Osteocyte (in vitro differentiated cells): ENCODE measurements at regions not wholly inside any gene's neighbourhood (a gene's known extent, or its start where the extent isn't known, plus 50 kb on each side); places are given as distances from the start of the nearest gene placed in this dataset.
"Not testable (repeated sequence)": the region's sequence is repeated elsewhere in the genome, so short reads cannot be mapped to it uniquely, and the experiment has no call there.

Experiments used
- DNase-seq: peaks from one replicate; pipeline ENCODE4 v3.0.0; 2021; ENCODE audit warnings: mixed read lengths; ENCODE audit not compliant: unreplicated experiment; ENCODE audit errors: extremely low spot score
- H3K27ac Mint-ChIP-seq: one replicate; pipeline ENCODE4 v1.8.0; 2021; ENCODE audit warnings: mild to moderate bottlenecking, mixed read lengths; ENCODE audit not compliant: unreplicated experiment
- H3K27me3 Mint-ChIP-seq: one replicate; pipeline ENCODE4 v1.8.0; 2021; ENCODE audit warnings: mixed read lengths; ENCODE audit not compliant: unreplicated experiment
- H3K36me3 Mint-ChIP-seq: one replicate; pipeline ENCODE4 v1.8.0; 2021; ENCODE audit warnings: mixed read lengths; ENCODE audit not compliant: unreplicated experiment
- H3K4me1 Mint-ChIP-seq: one replicate; pipeline ENCODE4 v1.8.0; 2021; ENCODE audit warnings: mixed read lengths; ENCODE audit not compliant: unreplicated experiment
- H3K4me3 Mint-ChIP-seq: one replicate; pipeline ENCODE4 v1.8.0; 2021; ENCODE audit warnings: mild to moderate bottlenecking, moderate library complexity, mixed read lengths; ENCODE audit not compliant: unreplicated experiment
- H3K9me3 Mint-ChIP-seq: one replicate; pipeline ENCODE4 v1.8.0; 2021; ENCODE audit warnings: mixed read lengths; ENCODE audit not compliant: unreplicated experiment
- TF ChIP-seq, protein P1 (sequence below): fragments of 200-600 bp; sonication (generic); IDR thresholded peaks from 2 replicates; pipeline ENCODE4 v1.5.0; 2021; ENCODE audit warnings: antibody characterized with exemption, mild to moderate bottlenecking, moderate library complexity

- no peaks in the 10 kb centered on the region for H3K36me3 Mint-ChIP-seq
- no peak overlapping the region for H3K27ac Mint-ChIP-seq
- no peaks in the 10 kb centered on the region for H3K27me3 Mint-ChIP-seq
- no peak for DNase-seq
- TF ChIP-seq, protein P1, sequence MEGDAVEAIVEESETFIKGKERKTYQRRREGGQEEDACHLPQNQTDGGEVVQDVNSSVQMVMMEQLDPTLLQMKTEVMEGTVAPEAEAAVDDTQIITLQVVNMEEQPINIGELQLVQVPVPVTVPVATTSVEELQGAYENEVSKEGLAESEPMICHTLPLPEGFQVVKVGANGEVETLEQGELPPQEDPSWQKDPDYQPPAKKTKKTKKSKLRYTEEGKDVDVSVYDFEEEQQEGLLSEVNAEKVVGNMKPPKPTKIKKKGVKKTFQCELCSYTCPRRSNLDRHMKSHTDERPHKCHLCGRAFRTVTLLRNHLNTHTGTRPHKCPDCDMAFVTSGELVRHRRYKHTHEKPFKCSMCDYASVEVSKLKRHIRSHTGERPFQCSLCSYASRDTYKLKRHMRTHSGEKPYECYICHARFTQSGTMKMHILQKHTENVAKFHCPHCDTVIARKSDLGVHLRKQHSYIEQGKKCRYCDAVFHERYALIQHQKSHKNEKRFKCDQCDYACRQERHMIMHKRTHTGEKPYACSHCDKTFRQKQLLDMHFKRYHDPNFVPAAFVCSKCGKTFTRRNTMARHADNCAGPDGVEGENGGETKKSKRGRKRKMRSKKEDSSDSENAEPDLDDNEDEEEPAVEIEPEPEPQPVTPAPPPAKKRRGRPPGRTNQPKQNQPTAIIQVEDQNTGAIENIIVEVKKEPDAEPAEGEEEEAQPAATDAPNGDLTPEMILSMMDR: no peak
- H3K4me3 Mint-ChIP-seq: no peak overlapping the region
- no peaks in the 10 kb centered on the region for H3K9me3 Mint-ChIP-seq
- H3K4me1 Mint-ChIP-seq: no peaks in the 10 kb centered on the region
Measured at GRCh38 chr1:5727871-5728643, 264.2 kb downstream of the NPHP4 start.

DNA sequence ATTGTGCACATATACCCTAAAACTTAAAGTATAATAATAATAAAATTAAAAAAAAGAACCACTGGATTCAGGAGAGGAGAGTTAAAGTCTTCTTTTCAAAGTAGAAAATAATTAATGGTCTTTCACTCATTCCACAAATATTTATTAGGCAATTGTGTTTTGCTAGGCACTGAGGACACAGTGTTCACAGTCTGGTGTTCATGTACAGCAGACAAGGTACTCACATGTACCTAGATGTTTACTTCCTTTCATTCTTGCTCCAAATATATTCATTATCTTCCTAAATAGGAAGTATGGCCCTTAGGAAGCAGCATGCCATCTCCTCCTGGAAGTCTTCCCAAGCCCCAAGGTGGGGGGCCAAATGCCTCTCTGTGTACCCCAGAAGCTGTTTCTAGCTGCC lies 265.0 kb downstream of the NPHP4 start:
- no peaks in the 10 kb centered on the region for H3K27me3 Mint-ChIP-seq
- no peaks in the 10 kb centered on the region for H3K9me3 Mint-ChIP-seq
- TF ChIP-seq, protein P1: no peak
- no peaks in the 10 kb centered on the region for H3K4me1 Mint-ChIP-seq
- DNase-seq: no peak
- H3K27ac Mint-ChIP-seq: no peak overlapping the region
- no peak overlapping the region for H3K4me3 Mint-ChIP-seq
- H3K36me3 Mint-ChIP-seq: no peaks in the 10 kb centered on the region

GRCh38 chr1:5726586-5727184 lies 265.5 kb downstream of the NPHP4 start:
- H3K27me3 Mint-ChIP-seq, H3K4me3 Mint-ChIP-seq, H3K36me3 Mint-ChIP-seq, H3K9me3 Mint-ChIP-seq, H3K27ac Mint-ChIP-seq, H3K4me1 Mint-ChIP-seq, DNase-seq: not testable (repeated sequence)

GRCh38 chr1:5725855-5726585 lies 266.2 kb downstream of the NPHP4 start:
- TF ChIP-seq, protein P1: no peak
- H3K36me3 Mint-ChIP-seq: no peaks in the 10 kb centered on the region
- DNase-seq: no peak
- H3K9me3 Mint-ChIP-seq: no peaks in the 10 kb centered on the region
- no peaks in the 10 kb centered on the region for H3K4me1 Mint-ChIP-seq
- no peak overlapping the region for H3K27ac Mint-ChIP-seq
- H3K4me3 Mint-ChIP-seq: no peak overlapping the region
- H3K27me3 Mint-ChIP-seq: no peaks in the 10 kb centered on the region

- TF ChIP-seq, protein P1: no peak
- Mint-ChIP-seq H3K9me3 (no peaks in the 10 kb centered on the region), H3K4me1 (no peaks in the 10 kb centered on the region), H3K36me3 (no peaks in the 10 kb centered on the region), H3K27ac (no peak overlapping the region), H3K27me3 (no peaks in the 10 kb centered on the region), H3K4me3 (no peak overlapping the region)
- DNase-seq: no peak
Measured at GRCh38 chr1:5725406-5725805, 266.8 kb downstream of the NPHP4 start.
